ENCODE measurements at regions not wholly inside any gene's neighbourhood (a gene's known extent, or its start where the extent isn't known, plus 50 kb on each side); places are given as distances from the start of the nearest gene placed in this dataset.

DNA sequence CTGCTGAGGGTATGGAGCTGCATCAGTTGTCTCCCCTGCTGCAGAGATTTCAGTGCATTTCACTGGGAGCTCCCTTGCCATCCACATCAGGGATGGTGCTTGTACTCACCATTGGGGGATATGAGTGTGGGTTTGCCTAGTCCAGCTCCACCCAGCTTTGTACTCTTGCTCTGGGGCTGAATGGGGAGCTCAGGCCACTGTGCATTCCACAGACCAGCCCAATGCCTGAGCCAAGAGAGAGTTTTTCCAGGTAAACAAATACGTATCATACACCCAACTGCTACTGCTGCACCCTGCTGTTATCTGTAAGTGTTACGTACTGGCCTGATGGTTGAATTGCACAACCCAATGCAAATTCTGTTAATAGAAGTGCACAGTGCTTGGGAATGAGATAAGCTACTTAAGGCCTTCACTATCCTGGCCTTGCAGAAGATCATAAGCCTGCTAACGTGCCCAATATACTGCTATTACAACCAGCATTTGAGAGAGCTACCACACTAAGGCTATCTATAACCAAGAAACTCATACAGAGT is 205.0 kb upstream of the DMD start:
- no peak for TF ChIP-seq EZH2phosphoT487 (IDR thresholded peaks at IDR 0.05; ENCODE audit: low read depth)
- TF ChIP-seq CTCF (IDR thresholded peaks at IDR 0.05; ENCODE audit: low read depth, low read length): no peak
- H3K36me3 ChIP-seq (replicated peaks; ENCODE audit: low read depth, low read length): no peaks in the 10 kb centered on the region
- no peak overlapping the region for H3K4me2 ChIP-seq (ENCODE audit: low read length)
- H3K4me3 ChIP-seq (ENCODE audit: low read length): no peak overlapping the region
- no peaks in the 10 kb centered on the region for H3K79me2 ChIP-seq (ENCODE audit: low read length)
- no peaks in the 10 kb centered on the region for H4K20me1 ChIP-seq (ENCODE audit: insufficient read depth, low read length)
- no peak overlapping the region for H3K9ac ChIP-seq (ENCODE audit: low read length)
- H3K27ac ChIP-seq (ENCODE audit: low read length): no peak overlapping the region
- no peaks in the 10 kb centered on the region for H3K27me3 ChIP-seq (ENCODE audit: low read depth, low read length)
- no peaks in the 10 kb centered on the region for H3K9me3 ChIP-seq (ENCODE audit: insufficient read depth, low read length)
- H3K4me1 ChIP-seq (ENCODE audit: low read length): no peaks in the 10 kb centered on the region
- H2AFZ ChIP-seq (ENCODE audit: low read depth, low read length): no peak overlapping the region

- Histone ChIP-seq H3K9me3 (ENCODE audit: insufficient read depth, low read length) (no peaks in the 10 kb centered on the region), H3K27ac (ENCODE audit: low read length) (no peak overlapping the region), H3K9ac (ENCODE audit: low read length) (no peak overlapping the region), H3K79me2 (ENCODE audit: low read length) (no peaks in the 10 kb centered on the region), H4K20me1 (ENCODE audit: insufficient read depth, low read length) (no peaks in the 10 kb centered on the region), H3K36me3 (replicated peaks; ENCODE audit: low read depth, low read length) (no peaks in the 10 kb centered on the region), H3K4me1 (ENCODE audit: low read length) (no peaks in the 10 kb centered on the region), H2AFZ (ENCODE audit: low read depth, low read length) (no peak overlapping the region), H3K4me2 (ENCODE audit: low read length) (no peak overlapping the region), H3K4me3 (ENCODE audit: low read length) (no peak overlapping the region), H3K27me3 (ENCODE audit: low read depth, low read length) (no peaks in the 10 kb centered on the region)
- TF ChIP-seq EZH2phosphoT487 (IDR thresholded peaks at IDR 0.05; ENCODE audit: low read depth) (no peak), CTCF (IDR thresholded peaks at IDR 0.05; ENCODE audit: low read depth, low read length) (no peak)
These were observed 204.1 kb upstream of the DMD start for GRCh38 chrX:33415459-33415858.

GRCh38 chrX:33385546-33385945 is 174.2 kb upstream of the DMD start:
- no peaks in the 10 kb centered on the region for H3K79me2 ChIP-seq (ENCODE audit: low read length)
- H3K27ac ChIP-seq (ENCODE audit: low read length): no peak overlapping the region
- TF ChIP-seq CTCF (IDR thresholded peaks at IDR 0.05; ENCODE audit: low read depth, low read length) (no peak), EZH2phosphoT487 (IDR thresholded peaks at IDR 0.05; ENCODE audit: low read depth) (no peak)
- H3K9me3 ChIP-seq (ENCODE audit: insufficient read depth, low read length): no peaks in the 10 kb centered on the region
- H3K4me1 ChIP-seq (ENCODE audit: low read length): no peaks in the 10 kb centered on the region
- no peak overlapping the region for H2AFZ ChIP-seq (ENCODE audit: low read depth, low read length)
- no peak overlapping the region for H3K4me2 ChIP-seq (ENCODE audit: low read length)
- H3K4me3 ChIP-seq (ENCODE audit: low read length): no peak overlapping the region
- H4K20me1 ChIP-seq (ENCODE audit: insufficient read depth, low read length): no peaks in the 10 kb centered on the region
- H3K9ac ChIP-seq (ENCODE audit: low read length): no peak overlapping the region
- H3K36me3 ChIP-seq (replicated peaks; ENCODE audit: low read depth, low read length): no peaks in the 10 kb centered on the region
- H3K27me3 ChIP-seq (ENCODE audit: low read depth, low read length): no peaks in the 10 kb centered on the region

- Histone ChIP-seq H3K9ac (ENCODE audit: low read length) (no peak overlapping the region), H3K27me3 (ENCODE audit: low read depth, low read length) (no peaks in the 10 kb centered on the region)
These were observed 168.5 kb upstream of the DMD start for GRCh38 chrX:33379839-33380238.

More at GRCh38 chrX:33379839-33380238, 168.5 kb upstream of the DMD start:
- Histone ChIP-seq H4K20me1 (ENCODE audit: insufficient read depth, low read length) (no peaks in the 10 kb centered on the region), H3K4me2 (ENCODE audit: low read length) (no peak overlapping the region), H3K36me3 (replicated peaks; ENCODE audit: low read depth, low read length) (no peaks in the 10 kb centered on the region), H2AFZ (ENCODE audit: low read depth, low read length) (no peak overlapping the region), H3K9me3 (ENCODE audit: insufficient read depth, low read length) (no peaks in the 10 kb centered on the region), H3K27ac (ENCODE audit: low read length) (no peak overlapping the region), H3K79me2 (ENCODE audit: low read length) (no peaks in the 10 kb centered on the region), H3K4me3 (ENCODE audit: low read length) (no peak overlapping the region), H3K4me1 (ENCODE audit: low read length) (no peaks in the 10 kb centered on the region)
- no peak for TF ChIP-seq CTCF (IDR thresholded peaks at IDR 0.05; ENCODE audit: low read depth, low read length)
- TF ChIP-seq EZH2phosphoT487 (IDR thresholded peaks at IDR 0.05; ENCODE audit: low read depth): no peak

Measured in OCI-LY3 (cell line).